HL-60 (cell line): ENCODE measurements at regions not wholly inside any gene's neighbourhood (a gene's known extent, or its start where the extent isn't known, plus 50 kb on each side); places are given as distances from the start of the nearest gene placed in this dataset.
"Not testable (repeated sequence)": the region's sequence is repeated elsewhere in the genome, so short reads cannot be mapped to it uniquely, and the experiment has no call there.

Experiments
- DNase-seq, 2 experiments: peaks; one replicate each; pipeline ENCODE4 v3.0.0-alpha.2; 2010 to 2020; ENCODE audit warnings: low read depth in 1 of 2, low spot score in 1 of 2
- H3K27ac ChIP-seq: fragments of 250-450 bp; sonication (Bioruptor Pico); replicated peaks from 2 replicates; pipeline ENCODE4 v1.5.1; 2020; ENCODE audit warnings: mild to moderate bottlenecking, moderate library complexity
- H3K27me3 ChIP-seq: fragments of 250-450 bp; sonication (Bioruptor Pico); 2 replicates; pipeline ENCODE4 v1.5.1; 2021; ENCODE audit warnings: mild to moderate bottlenecking, moderate library complexity; ENCODE audit not compliant: insufficient read depth, poor library complexity, severe bottlenecking
- H3K4me3 ChIP-seq: replicated peaks from 2 replicates; pipeline ENCODE4 v1.5.1; 2011; ENCODE audit warnings: mild to moderate bottlenecking, control low read depth, low read length; ENCODE audit not compliant: insufficient read depth
- CTCF ChIP-seq: IDR thresholded peaks from one replicate; pipeline ENCODE4 v1.5.1; 2011; ENCODE audit warnings: low read length, control low read depth, inconsistent platforms; ENCODE audit not compliant: insufficient read depth
- GABPA ChIP-seq: IDR thresholded peaks from 2 replicates; pipeline ENCODE4 v1.6.1; 2012; ENCODE audit warnings: low read depth
- POLR2AphosphoS5 ChIP-seq: IDR thresholded peaks from 2 replicates; pipeline ENCODE4 v1.6.1; 2012; ENCODE audit warnings: low read depth
- SPI1 ChIP-seq: IDR thresholded peaks from 2 replicates; pipeline ENCODE4 v1.6.1; 2012; ENCODE audit warnings: low read depth, mild to moderate bottlenecking, borderline replicate concordance
- TF ChIP-seq, protein P1 (sequence below): IDR thresholded peaks from 2 replicates; pipeline ENCODE4 v1.6.1; 2012; ENCODE audit warnings: low read depth; ENCODE audit not compliant: insufficient replicate concordance

DNA sequence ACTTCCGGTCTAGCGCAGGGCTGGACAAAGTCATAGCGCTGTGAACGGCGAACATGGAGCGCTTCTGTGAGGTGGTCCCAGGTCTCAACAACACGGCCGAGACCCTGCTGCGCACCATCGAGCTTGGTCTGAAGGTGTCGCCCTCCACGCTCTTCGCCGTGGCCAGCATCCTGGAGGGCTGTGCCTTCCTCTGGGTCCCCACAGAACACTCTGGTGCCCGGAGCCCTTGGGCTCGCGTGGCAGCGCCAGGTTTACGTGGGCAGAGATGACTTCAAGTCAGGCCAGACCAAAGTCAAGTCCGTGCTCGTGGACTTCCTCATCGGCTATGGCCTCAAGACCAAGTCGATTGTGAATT is 128.6 kb downstream of the ANAPC4 start:
- Histone ChIP-seq H3K27ac (no peak overlapping the region), H3K27me3 (no peaks in the 10 kb centered on the region), H3K4me3 (no peak overlapping the region)
- no peak for TF ChIP-seq SPI1
- TF ChIP-seq POLR2AphosphoS5 = no peak
- TF ChIP-seq GABPA = no peak
- TF ChIP-seq CTCF = no peak
- DNase-seq = no peak

DNA sequence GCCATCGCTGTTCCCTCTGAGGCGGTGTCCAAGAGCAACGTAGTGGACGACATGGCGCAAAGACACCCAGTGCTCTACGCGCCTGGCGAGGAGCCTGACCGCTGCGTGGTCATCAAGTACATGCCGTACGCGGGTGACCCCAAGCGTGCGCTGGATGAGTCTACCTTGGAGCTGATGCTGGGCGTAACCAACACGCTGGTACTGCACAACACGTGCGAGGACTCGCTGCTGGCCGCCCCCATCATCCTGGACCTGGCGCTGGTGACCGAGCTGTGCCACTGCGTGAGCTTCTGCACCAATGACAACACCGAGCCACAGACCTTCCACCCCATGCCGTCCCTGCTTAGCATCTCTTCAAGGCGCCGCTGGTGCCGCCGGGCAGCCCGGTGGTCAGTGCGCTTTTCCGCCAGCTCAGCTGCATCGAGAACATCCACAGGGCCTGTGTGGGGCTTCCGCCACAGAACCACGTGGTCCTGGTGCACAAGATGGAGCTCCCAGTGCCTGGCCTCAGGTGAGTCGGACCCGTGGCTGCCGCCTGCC is 129.0 kb downstream of the ANAPC4 start:
- Histone ChIP-seq H3K27ac (no peak overlapping the region), H3K27me3 (no peaks in the 10 kb centered on the region), H3K4me3 (no peak overlapping the region)
- DNase-seq = no peak
- TF ChIP-seq SPI1 (no peak), POLR2AphosphoS5 (no peak), CTCF (no peak), GABPA (no peak)
- TF ChIP-seq, protein P1, sequence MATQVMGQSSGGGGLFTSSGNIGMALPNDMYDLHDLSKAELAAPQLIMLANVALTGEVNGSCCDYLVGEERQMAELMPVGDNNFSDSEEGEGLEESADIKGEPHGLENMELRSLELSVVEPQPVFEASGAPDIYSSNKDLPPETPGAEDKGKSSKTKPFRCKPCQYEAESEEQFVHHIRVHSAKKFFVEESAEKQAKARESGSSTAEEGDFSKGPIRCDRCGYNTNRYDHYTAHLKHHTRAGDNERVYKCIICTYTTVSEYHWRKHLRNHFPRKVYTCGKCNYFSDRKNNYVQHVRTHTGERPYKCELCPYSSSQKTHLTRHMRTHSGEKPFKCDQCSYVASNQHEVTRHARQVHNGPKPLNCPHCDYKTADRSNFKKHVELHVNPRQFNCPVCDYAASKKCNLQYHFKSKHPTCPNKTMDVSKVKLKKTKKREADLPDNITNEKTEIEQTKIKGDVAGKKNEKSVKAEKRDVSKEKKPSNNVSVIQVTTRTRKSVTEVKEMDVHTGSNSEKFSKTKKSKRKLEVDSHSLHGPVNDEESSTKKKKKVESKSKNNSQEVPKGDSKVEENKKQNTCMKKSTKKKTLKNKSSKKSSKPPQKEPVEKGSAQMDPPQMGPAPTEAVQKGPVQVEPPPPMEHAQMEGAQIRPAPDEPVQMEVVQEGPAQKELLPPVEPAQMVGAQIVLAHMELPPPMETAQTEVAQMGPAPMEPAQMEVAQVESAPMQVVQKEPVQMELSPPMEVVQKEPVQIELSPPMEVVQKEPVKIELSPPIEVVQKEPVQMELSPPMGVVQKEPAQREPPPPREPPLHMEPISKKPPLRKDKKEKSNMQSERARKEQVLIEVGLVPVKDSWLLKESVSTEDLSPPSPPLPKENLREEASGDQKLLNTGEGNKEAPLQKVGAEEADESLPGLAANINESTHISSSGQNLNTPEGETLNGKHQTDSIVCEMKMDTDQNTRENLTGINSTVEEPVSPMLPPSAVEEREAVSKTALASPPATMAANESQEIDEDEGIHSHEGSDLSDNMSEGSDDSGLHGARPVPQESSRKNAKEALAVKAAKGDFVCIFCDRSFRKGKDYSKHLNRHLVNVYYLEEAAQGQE = no peak

DNA sequence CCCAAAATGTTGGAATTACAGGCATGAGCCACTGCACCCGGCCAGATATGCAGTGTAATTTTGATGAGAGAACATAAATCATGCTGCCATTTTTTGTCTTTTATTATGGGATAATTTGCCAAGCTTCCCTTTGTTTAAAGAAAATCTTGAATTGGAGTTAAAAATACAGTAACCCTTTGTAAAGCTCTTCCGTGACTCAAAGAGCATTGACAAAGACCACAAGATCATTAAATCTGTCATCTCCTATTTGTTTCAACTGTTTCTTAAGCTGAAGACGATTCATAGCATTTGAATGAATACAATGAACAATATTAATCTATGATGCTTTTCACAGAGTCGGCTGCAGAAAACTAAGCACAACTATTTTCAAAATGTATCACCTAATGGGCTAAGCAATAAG is 132.6 kb downstream of the ANAPC4 start:
- DNase-seq = no peak
- H3K27ac ChIP-seq = no peak overlapping the region
- no peaks in the 10 kb centered on the region for H3K27me3 ChIP-seq
- no peak for TF ChIP-seq SPI1
- TF ChIP-seq GABPA = no peak
- no peak for TF ChIP-seq CTCF
- TF ChIP-seq, protein P1 = no peak
- TF ChIP-seq POLR2AphosphoS5 = no peak
- no peak overlapping the region for H3K4me3 ChIP-seq

DNA sequence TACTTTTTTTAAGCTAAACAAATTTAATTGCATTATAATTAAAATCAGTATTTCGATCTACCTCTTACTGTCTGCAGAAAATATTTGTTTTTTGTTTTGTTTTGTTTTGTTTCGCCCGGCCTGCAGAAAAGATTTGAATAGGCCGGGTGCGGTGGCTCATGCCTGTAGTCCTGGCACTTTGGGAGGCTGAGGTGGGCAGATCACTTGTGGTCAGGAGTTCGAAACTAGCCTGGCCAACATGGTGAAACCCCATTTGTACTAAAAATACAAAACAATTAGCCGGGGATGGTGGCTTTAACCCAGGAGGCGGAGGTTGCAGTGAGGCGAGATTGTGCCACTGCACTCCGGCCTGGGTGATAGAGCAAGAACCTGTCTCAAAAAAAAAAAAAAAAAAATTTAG is 134.8 kb downstream of the ANAPC4 start:
- DNase-seq, H3K4me3 ChIP-seq, H3K27ac ChIP-seq, H3K27me3 ChIP-seq: not testable (repeated sequence)
